ENCODE measurements at regions not wholly inside any gene's neighbourhood (a gene's known extent, or its start where the extent isn't known, plus 50 kb on each side); places are given as distances from the start of the nearest gene placed in this dataset.

DNA sequence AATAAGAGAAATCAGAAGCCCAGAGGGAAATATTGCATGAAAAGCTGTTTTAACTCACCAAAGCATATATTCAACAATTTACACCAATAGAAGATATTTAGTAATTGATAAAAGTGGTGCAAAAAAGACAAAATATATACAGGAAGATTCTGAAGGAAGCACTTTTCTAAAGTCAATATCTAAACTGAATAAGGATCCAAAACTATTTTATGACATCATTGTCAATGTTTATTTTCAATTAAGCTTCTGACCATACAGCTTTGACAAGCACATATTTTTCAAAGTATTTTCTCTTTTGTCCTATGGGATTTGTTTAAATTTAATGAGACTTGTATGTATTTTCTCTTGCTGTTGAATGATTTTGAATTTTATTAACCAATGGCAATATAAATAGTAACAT is 1716.1 kb downstream of the OLFM4 start:
- TF ChIP-seq, protein P1, sequence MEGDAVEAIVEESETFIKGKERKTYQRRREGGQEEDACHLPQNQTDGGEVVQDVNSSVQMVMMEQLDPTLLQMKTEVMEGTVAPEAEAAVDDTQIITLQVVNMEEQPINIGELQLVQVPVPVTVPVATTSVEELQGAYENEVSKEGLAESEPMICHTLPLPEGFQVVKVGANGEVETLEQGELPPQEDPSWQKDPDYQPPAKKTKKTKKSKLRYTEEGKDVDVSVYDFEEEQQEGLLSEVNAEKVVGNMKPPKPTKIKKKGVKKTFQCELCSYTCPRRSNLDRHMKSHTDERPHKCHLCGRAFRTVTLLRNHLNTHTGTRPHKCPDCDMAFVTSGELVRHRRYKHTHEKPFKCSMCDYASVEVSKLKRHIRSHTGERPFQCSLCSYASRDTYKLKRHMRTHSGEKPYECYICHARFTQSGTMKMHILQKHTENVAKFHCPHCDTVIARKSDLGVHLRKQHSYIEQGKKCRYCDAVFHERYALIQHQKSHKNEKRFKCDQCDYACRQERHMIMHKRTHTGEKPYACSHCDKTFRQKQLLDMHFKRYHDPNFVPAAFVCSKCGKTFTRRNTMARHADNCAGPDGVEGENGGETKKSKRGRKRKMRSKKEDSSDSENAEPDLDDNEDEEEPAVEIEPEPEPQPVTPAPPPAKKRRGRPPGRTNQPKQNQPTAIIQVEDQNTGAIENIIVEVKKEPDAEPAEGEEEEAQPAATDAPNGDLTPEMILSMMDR (IDR thresholded peaks at IDR 0.05) = no peak
- TF ChIP-seq POLR2A (IDR thresholded peaks at IDR 0.05) = no peak
